ENCODE measurements at regions not wholly inside any gene's neighbourhood (a gene's known extent, or its start where the extent isn't known, plus 50 kb on each side); places are given as distances from the start of the nearest gene placed in this dataset.

- DNase-seq (ENCODE audit: low read depth), result no peak
- TF ChIP-seq CTCF (IDR thresholded peaks at IDR 0.05; ENCODE audit: low read depth, low read length, missing control alignments), result no peak
- H3K4me3 ChIP-seq (ENCODE audit: low read depth, low read length), result no peak overlapping the region
Observed at GRCh38 chr18:79595876-79596374, 83.7 kb upstream of the CTDP1 start.

- H3K4me3 ChIP-seq (ENCODE audit: low read depth, low read length), result no peak overlapping the region
- DNase-seq (ENCODE audit: low read depth), result no peak
- TF ChIP-seq CTCF (IDR thresholded peaks at IDR 0.05; ENCODE audit: low read depth, low read length, missing control alignments), result no peak
Observed at GRCh38 chr18:79596446-79597175, 83.0 kb upstream of the CTDP1 start.

GRCh38 chr18:79597176-79597830 lies 82.3 kb upstream of the CTDP1 start:
- no peak overlapping the region for H3K4me3 ChIP-seq (ENCODE audit: low read depth, low read length)
- no peak for DNase-seq (ENCODE audit: low read depth)
- no peak for TF ChIP-seq CTCF (IDR thresholded peaks at IDR 0.05; ENCODE audit: low read depth, low read length, missing control alignments)

GRCh38 chr18:79597831-79598632 lies 81.6 kb upstream of the CTDP1 start:
- no peak for DNase-seq (ENCODE audit: low read depth)
- TF ChIP-seq CTCF (IDR thresholded peaks at IDR 0.05; ENCODE audit: low read depth, low read length, missing control alignments), result no peak
- H3K4me3 ChIP-seq (ENCODE audit: low read depth, low read length), result no peak overlapping the region

- H3K4me3 ChIP-seq (ENCODE audit: low read depth, low read length), result no peak overlapping the region
- no peak for DNase-seq (ENCODE audit: low read depth)
- TF ChIP-seq CTCF (IDR thresholded peaks at IDR 0.05; ENCODE audit: low read depth, low read length, missing control alignments), result no peak
Observed at GRCh38 chr18:79598633-79599175, 80.9 kb upstream of the CTDP1 start.

- TF ChIP-seq CTCF (IDR thresholded peaks at IDR 0.05; ENCODE audit: low read depth, low read length, missing control alignments), result no peak
- no peak for DNase-seq (ENCODE audit: low read depth)
- no peak overlapping the region for H3K4me3 ChIP-seq (ENCODE audit: low read depth, low read length)
Observed at GRCh38 chr18:79599441-79599931, 80.1 kb upstream of the CTDP1 start.
